Heart left ventricle (tissue), 16 donors: ENCODE measurements at regions not wholly inside any gene's neighbourhood (a gene's known extent, or its start where the extent isn't known, plus 50 kb on each side); places are given as distances from the start of the nearest gene placed in this dataset.

Source experiments
- ATAC-seq, 4 donors: fragments of 200-7000 bp; cut with Tn5 transposase; one replicate each; pipeline ENCODE4 v1.9.1; 2020 to 2022; ENCODE audit warnings: moderate library complexity in 4 of 4, mild to moderate bottlenecking in 3 of 4, moderate number of reproducible peaks in 1 of 4
- DNase-seq, 5 donors: peaks; one replicate each; pipeline ENCODE4 v3.0.0-alpha.2; 2020
- H3K27ac ChIP-seq, 12 donors: fragments of 200-600 bp; sonication (generic) in 4 of 12; one replicate each; pipeline versions ENCODE4 v1.5.0 to v1.8.0; 2016 to 2022; ENCODE audit warnings: mild to moderate bottlenecking in 2 of 12
- H3K27me3 ChIP-seq, 9 donors: fragments of 200-600 bp; sonication (generic) in 2 of 9; one replicate each; pipeline versions ENCODE4 v1.5.1 to v1.8.0; 2016 to 2022; ENCODE audit warnings: mild to moderate bottlenecking in 3 of 9
- H3K36me3 ChIP-seq, 9 donors: fragments of 200-600 bp; sonication (generic) in 2 of 9; one replicate each; pipeline versions ENCODE4 v1.5.0 to v1.8.0; 2018 to 2022; ENCODE audit warnings: mild to moderate bottlenecking in 2 of 9
- H3K4me1 ChIP-seq, 12 donors: fragments of 200-600 bp; sonication (generic) in 4 of 12; one replicate each; pipeline versions ENCODE4 v1.5.0 to v1.8.0; 2016 to 2022; ENCODE audit warnings: mild to moderate bottlenecking in 3 of 12
- H3K4me3 ChIP-seq, 12 donors: fragments of 200-600 bp; sonication (generic) in 4 of 12; one replicate each; pipeline versions ENCODE4 v1.5.0 to v1.8.0; 2017 to 2022; ENCODE audit warnings: mild to moderate bottlenecking in 9 of 12, moderate library complexity in 4 of 12
- H3K9me3 ChIP-seq, 12 donors: fragments of 200-600 bp; sonication (generic) in 4 of 12; one replicate each; pipeline versions ENCODE4 v1.5.0 to v1.8.0; 2016 to 2022; ENCODE audit warnings: mild to moderate bottlenecking in 1 of 12
- POLR2A ChIP-seq, 2 donors: fragments of 450-650 bp; IDR thresholded peaks; one replicate each; pipeline ENCODE4 v1.6.1; 2017; ENCODE audit warnings: antibody characterized with exemption in 2 of 2, mild to moderate bottlenecking in 2 of 2, moderate library complexity in 2 of 2
- WGBS, 4 donors: extraction: QIAGEN DNeasy Blood & Tissue Kit in 2 of 4; methylation state at CpG; one replicate each; pipeline versions ENCODE4 v1.1.5 to v1.1.7; 2013 to 2018; 5-methylcytosine and 5-hydroxymethylcytosine counted together
- intact Hi-C, 10 donors: fragments of 100-400 bp; cut with DNase I; formaldehyde crosslinking; loops; one replicate each; pipeline versions ENCODE4 v1.11.1 to v1.14.2; 2022
- TF ChIP-seq, protein P1 (sequence below), 12 donors: fragments of 200-600 bp; sonication (generic) in 4 of 12; IDR thresholded peaks; one replicate each; pipeline versions ENCODE4 v1.5.0 to v1.8.0; 2018 to 2022; ENCODE audit warnings: antibody characterized with exemption in 12 of 12, mild to moderate bottlenecking in 5 of 12
- donor health status: ischemic (EF 13 %, LVEDD 7.1; RV severe dilation, severe dysfunction).
- donor health status: healthy with polysubstance abuse.
- donor health status: DM: no; HTN: yes; CAD: no.
- donor health status: DM: no; HTN: no; CAD: no.
- donor health status: ischemic (EF 25% LVEDD 6.9; RV normal size, moderate dysfunction).
- donor health status: ischemic (EF 25% LVEDD 5.7; RV mildly dilated, moderate dysfunction).
- donor health status: healthy.
- donor health status: DM: yes; HTN: yes; CAD: no.
- donor health status: ischemic (EF 35%, LVEDD 5.7; RV mildly dilated, moderate dysfunction).
- donor health status: nonischemic (EF 11% LVEDD 7.7; RV severe dilation, severe dysfunction).
- donor health status: DM: yes; HTN: yes; CAD: no.
- donor health status: PGD.
- donor health status: ischemic (EF 29% LVEDD 5.4; RV normal size, mild dysfunction).
- donor health status: nonischemic (EF 23%, LVEDD 6.1; RV moderate dilation, normal function).

DNA sequence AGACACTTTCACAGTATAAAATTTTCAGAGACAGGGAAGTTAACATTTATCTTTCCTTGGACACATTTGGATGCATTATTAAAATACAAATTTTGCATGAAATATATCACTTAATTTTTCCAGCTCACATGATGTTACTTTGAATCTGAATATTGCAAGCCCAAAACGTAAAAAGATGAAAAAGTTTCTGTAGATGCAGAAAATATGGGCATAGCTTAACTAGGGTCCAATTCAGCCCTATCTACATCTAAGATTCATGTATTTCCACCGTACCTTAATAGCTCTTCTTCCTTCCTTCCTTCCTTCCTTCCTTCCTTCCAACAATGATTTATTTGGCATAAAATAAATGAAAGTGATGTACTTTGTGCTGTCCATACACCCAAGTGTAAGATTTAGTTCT, 1084.6 kb upstream of the TMEFF2 start:
- Histone ChIP-seq H3K27me3 (no peaks in the 10 kb centered on the region), H3K36me3 (no peaks in the 10 kb centered on the region), H3K4me3 (no peak overlapping the region), H3K27ac (no peak overlapping the region), H3K9me3 (peaks cover 0 to under 1% (median 0%) of the 10 kb centered on the region in 12 donors), H3K4me1 (no peaks in the 10 kb centered on the region)
- DNase-seq (no peak), ATAC-seq (no peak)
- TF ChIP-seq, protein P1, sequence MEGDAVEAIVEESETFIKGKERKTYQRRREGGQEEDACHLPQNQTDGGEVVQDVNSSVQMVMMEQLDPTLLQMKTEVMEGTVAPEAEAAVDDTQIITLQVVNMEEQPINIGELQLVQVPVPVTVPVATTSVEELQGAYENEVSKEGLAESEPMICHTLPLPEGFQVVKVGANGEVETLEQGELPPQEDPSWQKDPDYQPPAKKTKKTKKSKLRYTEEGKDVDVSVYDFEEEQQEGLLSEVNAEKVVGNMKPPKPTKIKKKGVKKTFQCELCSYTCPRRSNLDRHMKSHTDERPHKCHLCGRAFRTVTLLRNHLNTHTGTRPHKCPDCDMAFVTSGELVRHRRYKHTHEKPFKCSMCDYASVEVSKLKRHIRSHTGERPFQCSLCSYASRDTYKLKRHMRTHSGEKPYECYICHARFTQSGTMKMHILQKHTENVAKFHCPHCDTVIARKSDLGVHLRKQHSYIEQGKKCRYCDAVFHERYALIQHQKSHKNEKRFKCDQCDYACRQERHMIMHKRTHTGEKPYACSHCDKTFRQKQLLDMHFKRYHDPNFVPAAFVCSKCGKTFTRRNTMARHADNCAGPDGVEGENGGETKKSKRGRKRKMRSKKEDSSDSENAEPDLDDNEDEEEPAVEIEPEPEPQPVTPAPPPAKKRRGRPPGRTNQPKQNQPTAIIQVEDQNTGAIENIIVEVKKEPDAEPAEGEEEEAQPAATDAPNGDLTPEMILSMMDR (IDR thresholded peaks at IDR 0.05): no peak
- TF ChIP-seq POLR2A (IDR thresholded peaks at IDR 0.05): no peak
- intact Hi-C loops: no loop called here
- 56 to 73% (median 65%) methylated on average over 2 of the region's 2 CpGs for WGBS, 4 donors

DNA sequence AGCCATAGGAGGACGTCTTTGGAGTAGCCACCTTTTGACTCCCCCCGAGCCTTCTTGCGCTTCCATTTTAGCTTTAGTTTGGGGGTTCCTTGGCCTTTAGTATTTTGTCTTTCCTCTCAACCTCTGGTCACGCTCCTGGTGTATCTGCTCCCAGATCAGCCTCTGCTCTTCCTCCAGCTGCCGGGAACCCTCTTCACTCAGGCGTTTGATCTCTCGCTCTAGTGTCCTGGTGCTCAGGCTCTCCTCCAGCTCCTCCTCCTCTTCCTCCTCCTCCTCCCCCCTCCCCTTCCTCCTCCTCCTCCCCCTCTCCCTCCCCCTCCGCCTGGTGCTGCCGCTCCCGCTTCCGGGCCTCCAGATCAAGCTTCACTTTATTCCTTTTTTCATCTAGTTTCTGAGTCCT, 1082.3 kb upstream of the TMEFF2 start:
- Histone ChIP-seq H3K27me3 (no peaks in the 10 kb centered on the region), H3K9me3 (no peaks in the 10 kb centered on the region), H3K4me1 (no peaks in the 10 kb centered on the region), H3K4me3 (no peak overlapping the region), H3K27ac (no peak overlapping the region), H3K36me3 (no peaks in the 10 kb centered on the region)
- ATAC-seq: no peak
- intact Hi-C loops: no loop called here
- WGBS, 4 donors: 73 to 81% (median 75%) methylated on average over 11 of the region's 11 CpGs
- no peak for TF ChIP-seq POLR2A (IDR thresholded peaks at IDR 0.05)
- TF ChIP-seq, protein P1 (IDR thresholded peaks at IDR 0.05): no peak
- DNase-seq: no peak

DNA sequence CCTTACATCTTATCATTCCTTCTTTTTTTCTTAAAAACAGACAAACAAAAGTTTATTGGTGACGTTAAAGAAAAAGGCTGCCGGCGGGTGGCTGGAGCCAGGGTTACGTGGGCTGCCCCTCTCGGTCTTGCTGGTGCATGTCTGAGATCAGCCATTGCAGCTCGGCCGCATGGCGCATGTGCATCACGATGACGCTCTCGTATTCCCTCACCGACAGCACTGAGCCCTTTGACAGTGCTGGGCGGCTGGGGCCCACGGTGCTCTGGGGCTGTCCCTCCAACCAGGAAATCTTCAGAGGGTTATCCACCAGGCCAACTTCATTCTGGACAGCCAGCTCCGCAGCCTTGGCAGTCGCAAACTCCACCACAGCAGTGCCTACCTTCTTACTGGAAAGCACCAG, 1081.8 kb upstream of the TMEFF2 start:
- ATAC-seq (no peak), DNase-seq (no peak)
- Histone ChIP-seq H3K4me3 (no peak overlapping the region), H3K27me3 (no peaks in the 10 kb centered on the region), H3K9me3 (no peaks in the 10 kb centered on the region), H3K4me1 (peaks cover 0 to 3% (median 0%) of the 10 kb centered on the region in 12 donors), H3K36me3 (no peaks in the 10 kb centered on the region), H3K27ac (no peak overlapping the region)
- no peak for TF ChIP-seq POLR2A (IDR thresholded peaks at IDR 0.05)
- TF ChIP-seq, protein P1 (IDR thresholded peaks at IDR 0.05): no peak
- intact Hi-C loops: no loop called here
- WGBS, 4 donors: 93 to 95% (median 94%) methylated on average over 16 of the region's 16 CpGs

DNA sequence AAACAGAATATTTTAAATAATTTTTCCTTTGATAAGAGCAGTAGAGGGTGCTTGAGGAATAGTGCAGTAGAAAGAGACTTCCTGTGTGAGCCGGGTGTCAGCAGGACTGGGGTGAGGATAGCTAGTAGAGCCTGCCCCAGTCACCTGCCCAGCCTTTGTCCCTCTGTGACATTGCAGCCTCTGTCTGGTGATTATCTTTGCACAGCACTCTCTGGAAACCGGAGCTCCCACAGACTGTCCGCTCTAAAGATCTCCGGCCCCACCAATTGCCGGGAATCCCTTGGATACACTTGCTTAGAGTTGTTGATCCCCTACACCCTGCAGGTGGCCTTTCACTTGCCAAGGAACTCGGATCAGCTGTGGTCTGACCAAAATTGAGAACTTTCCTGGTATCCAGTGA, 1081.3 kb upstream of the TMEFF2 start:
- H3K4me3 ChIP-seq: no peak overlapping the region
- DNase-seq: no peak
- peaks cover 0 to 7% (median 0%) of the 10 kb centered on the region in 12 donors for H3K4me1 ChIP-seq
- H3K27ac ChIP-seq: no peak overlapping the region
- WGBS, 4 donors: 82 to 90% (median 85%) methylated on average over 6 of the region's 6 CpGs
- TF ChIP-seq, protein P1 (IDR thresholded peaks at IDR 0.05): no peak
- no peak for TF ChIP-seq POLR2A (IDR thresholded peaks at IDR 0.05)
- H3K9me3 ChIP-seq: no peaks in the 10 kb centered on the region
- no peaks in the 10 kb centered on the region for H3K36me3 ChIP-seq
- H3K27me3 ChIP-seq: no peaks in the 10 kb centered on the region
- intact Hi-C loops: no loop called here
- no peak for ATAC-seq
